Heart right ventricle (tissue), 16 donors: ENCODE measurements at regions not wholly inside any gene's neighbourhood (a gene's known extent, or its start where the extent isn't known, plus 50 kb on each side); places are given as distances from the start of the nearest gene placed in this dataset.

Source experiments
- ATAC-seq, 8 donors: fragments of 200-7000 bp; cut with Tn5 transposase; one replicate each; pipeline ENCODE4 v1.9.1; 2020; ENCODE audit warnings: mild to moderate bottlenecking in 8 of 8, moderate library complexity in 8 of 8, moderate number of reproducible peaks in 1 of 8
- DNase-seq, 2 donors: peaks; one replicate each; pipeline ENCODE4 v3.0.0-alpha.2; 2020
- H3K27ac ChIP-seq, 10 donors: fragments of 200-600 bp; sonication (generic) in 2 of 10; one replicate each; pipeline versions ENCODE4 v1.5.0 to v1.8.0; 2020 to 2022; ENCODE audit warnings: mild to moderate bottlenecking in 3 of 10
- H3K27me3 ChIP-seq, 7 donors: fragments of 200-600 bp; one replicate each; pipeline ENCODE4 v1.8.0; 2021 to 2022; ENCODE audit warnings: mild to moderate bottlenecking in 2 of 7
- H3K36me3 ChIP-seq, 9 donors: fragments of 200-600 bp; sonication (generic) in 1 of 9; one replicate each; pipeline versions ENCODE4 v1.5.0 to v1.8.0; 2020 to 2022; ENCODE audit warnings: mild to moderate bottlenecking in 2 of 9
- H3K4me1 ChIP-seq, 9 donors: fragments of 200-600 bp; sonication (generic) in 1 of 9; one replicate each; pipeline versions ENCODE4 v1.5.0 to v1.8.0; 2020 to 2022; ENCODE audit warnings: mild to moderate bottlenecking in 4 of 9
- H3K4me3 ChIP-seq, 10 donors: fragments of 200-600 bp; sonication (generic) in 2 of 10; one replicate each; pipeline versions ENCODE4 v1.5.0 to v1.8.0; 2020 to 2022; ENCODE audit warnings: mild to moderate bottlenecking in 7 of 10, moderate library complexity in 2 of 10
- H3K9me3 ChIP-seq, 11 donors: fragments of 200-600 bp in 10 of 11; sonication (generic) in 2 of 11; one replicate each; pipeline versions ENCODE4 v1.5.0 to v1.8.0; 2013 to 2022; ENCODE audit warnings: mild to moderate bottlenecking in 2 of 11, control low read depth in 1 of 11, moderate library complexity in 1 of 11
- WGBS, 2 donors: extraction: QIAGEN DNeasy Blood & Tissue Kit; methylation state at CpG; one replicate each; pipeline ENCODE4 v1.1.7; 2013; ENCODE audit warnings: inconsistent platforms in 1 of 2; 5-methylcytosine and 5-hydroxymethylcytosine counted together
- intact Hi-C, 10 donors: fragments of 100-400 bp; cut with DNase I; formaldehyde crosslinking; loops; one replicate each; pipeline versions ENCODE4 v1.11.1 to v1.14.2; 2022
- TF ChIP-seq, protein P1 (sequence below), 9 donors: fragments of 200-600 bp; sonication (generic) in 2 of 9; IDR thresholded peaks; one replicate each; pipeline versions ENCODE4 v1.5.0 to v1.8.0; 2021 to 2022; ENCODE audit warnings: antibody characterized with exemption in 9 of 9, mild to moderate bottlenecking in 5 of 9, moderate library complexity in 1 of 9
- donor health status: Arrhythmogenic right ventricular cardiomyopathy.
- donor health status: ischemic (EF 13 %, LVEDD 7.1; RV severe dilation, severe dysfunction).
- donor health status: healthy with polysubstance abuse.
- donor health status: DM: no; HTN: yes; CAD: no.
- donor health status: DM: no; HTN: no; CAD: no.
- donor health status: ischemic (EF 25% LVEDD 6.9; RV normal size, moderate dysfunction).
- donor health status: ischemic (EF 25% LVEDD 5.7; RV mildly dilated, moderate dysfunction).
- donor health status: healthy.
- donor health status: DM: yes; HTN: yes; CAD: no.
- donor health status: Ischemic cardiomyopathy.
- donor health status: ischemic (EF 35%, LVEDD 5.7; RV mildly dilated, moderate dysfunction).
- donor health status: nonischemic (EF 11% LVEDD 7.7; RV severe dilation, severe dysfunction).
- donor health status: DM: yes; HTN: yes; CAD: no.
- donor health status: PGD.
- donor health status: ischemic (EF 29% LVEDD 5.4; RV normal size, mild dysfunction).
- donor health status: nonischemic (EF 23%, LVEDD 6.1; RV moderate dilation, normal function).

DNA sequence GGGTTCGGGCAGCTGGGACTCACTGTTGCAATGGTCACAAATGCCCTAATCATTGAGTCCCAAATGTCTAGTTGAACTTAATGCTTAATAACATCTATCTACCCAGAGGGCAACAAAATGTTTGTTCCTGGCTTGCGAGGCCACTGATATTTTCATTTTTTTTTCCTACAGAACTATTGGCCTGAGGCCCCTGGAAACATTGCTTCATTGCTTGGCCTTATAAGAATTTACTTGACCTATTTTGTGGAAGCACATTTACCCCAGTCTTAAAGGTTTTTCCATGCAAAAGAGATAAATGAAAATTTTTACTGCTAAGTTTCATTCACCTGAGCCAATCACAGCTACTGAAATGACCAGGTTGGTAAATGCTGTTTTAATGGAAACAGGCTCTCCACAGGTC is 133.1 kb upstream of the RIPOR2 start:
- no peak for DNase-seq
- TF ChIP-seq, protein P1, sequence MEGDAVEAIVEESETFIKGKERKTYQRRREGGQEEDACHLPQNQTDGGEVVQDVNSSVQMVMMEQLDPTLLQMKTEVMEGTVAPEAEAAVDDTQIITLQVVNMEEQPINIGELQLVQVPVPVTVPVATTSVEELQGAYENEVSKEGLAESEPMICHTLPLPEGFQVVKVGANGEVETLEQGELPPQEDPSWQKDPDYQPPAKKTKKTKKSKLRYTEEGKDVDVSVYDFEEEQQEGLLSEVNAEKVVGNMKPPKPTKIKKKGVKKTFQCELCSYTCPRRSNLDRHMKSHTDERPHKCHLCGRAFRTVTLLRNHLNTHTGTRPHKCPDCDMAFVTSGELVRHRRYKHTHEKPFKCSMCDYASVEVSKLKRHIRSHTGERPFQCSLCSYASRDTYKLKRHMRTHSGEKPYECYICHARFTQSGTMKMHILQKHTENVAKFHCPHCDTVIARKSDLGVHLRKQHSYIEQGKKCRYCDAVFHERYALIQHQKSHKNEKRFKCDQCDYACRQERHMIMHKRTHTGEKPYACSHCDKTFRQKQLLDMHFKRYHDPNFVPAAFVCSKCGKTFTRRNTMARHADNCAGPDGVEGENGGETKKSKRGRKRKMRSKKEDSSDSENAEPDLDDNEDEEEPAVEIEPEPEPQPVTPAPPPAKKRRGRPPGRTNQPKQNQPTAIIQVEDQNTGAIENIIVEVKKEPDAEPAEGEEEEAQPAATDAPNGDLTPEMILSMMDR (IDR thresholded peaks at IDR 0.05), result no peak
- WGBS, 2 donors, result 85 to 88% methylated on average over 2 of the region's 2 CpGs

DNA sequence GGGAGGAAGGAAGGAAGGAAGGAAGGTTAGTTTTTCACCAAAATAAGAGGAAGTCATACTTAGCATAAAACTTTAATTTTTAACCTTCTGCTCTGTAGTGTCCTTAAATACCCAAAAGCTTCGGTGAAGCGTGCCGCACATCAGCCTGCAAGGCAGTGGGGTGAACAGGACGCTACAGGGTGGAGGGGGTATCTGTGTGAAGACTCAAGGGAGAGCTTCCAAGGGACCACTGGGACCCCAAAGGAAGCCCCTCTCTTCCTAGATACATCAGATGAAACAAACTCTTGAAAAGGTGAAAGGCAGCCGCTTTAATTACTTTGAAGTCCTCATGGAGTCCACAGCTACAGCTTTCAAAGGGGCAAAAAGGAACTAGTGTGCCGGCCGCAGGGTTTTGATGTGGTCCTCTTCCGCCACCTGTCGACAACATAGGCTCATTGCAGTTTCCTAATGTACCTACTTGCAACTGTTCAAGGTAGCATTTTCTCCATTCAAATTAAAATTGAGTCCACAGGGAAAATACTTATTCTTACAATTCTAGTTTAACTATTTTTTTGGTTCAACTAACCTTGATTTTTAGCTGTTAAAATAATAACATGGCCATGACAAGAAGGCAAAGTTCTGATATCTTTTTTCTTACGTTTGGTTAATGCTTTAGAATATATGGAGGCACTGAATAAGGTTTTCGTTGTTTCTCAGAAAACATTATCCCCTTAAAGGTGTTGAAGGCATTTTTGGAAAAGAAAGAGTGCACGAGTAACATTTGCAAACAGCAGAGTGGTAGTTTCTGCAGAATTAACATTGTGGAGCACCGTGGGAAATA is 135.0 kb upstream of the RIPOR2 start:
- Histone ChIP-seq H3K4me3 (no peak overlapping the region), H3K9me3 (peaks cover 0 to 8% (median 0%) of the 10 kb centered on the region in 11 donors), H3K27ac (peak overlapping the region in 2 of 10 donors; percentile 28 to 67), H3K4me1 (peaks cover 0 to 7% (median 0%) of the 10 kb centered on the region in 9 donors), H3K36me3 (no peaks in the 10 kb centered on the region), H3K27me3 (no peaks in the 10 kb centered on the region)
- peak; percentile 58 to 95 (median 84) for ATAC-seq
- intact Hi-C loops, result loop anchor here (1.0 to 10.0 kb wide), 8 partner anchors 213 to 488 kb away; no protein-coding TSS in a partner anchor
- TF ChIP-seq, protein P1 (IDR thresholded peaks at IDR 0.05), result peak; percentile 90 to 97 (median 93)
- 39 to 46% methylated on average over 13 of the region's 13 CpGs for WGBS, 2 donors
- peak; percentile 44 to 74 for DNase-seq

More for the DNA sequence above, 133.1 kb upstream of the RIPOR2 start:
- Histone ChIP-seq H3K4me1 (peaks cover 0 to 7% (median 0%) of the 10 kb centered on the region in 9 donors), H3K27ac (no peak overlapping the region), H3K4me3 (no peak overlapping the region), H3K27me3 (no peaks in the 10 kb centered on the region), H3K36me3 (no peaks in the 10 kb centered on the region), H3K9me3 (peaks cover 0 to 8% (median 0%) of the 10 kb centered on the region in 11 donors)
- ATAC-seq, result no peak
- intact Hi-C loops, result loop anchor here in 3 of 10 donors (5.0 to 10.0 kb wide), 4 partner anchors 74 to 494 kb away; partner anchors contain the start of gene GMNN (in 1 of the 3)

DNA sequence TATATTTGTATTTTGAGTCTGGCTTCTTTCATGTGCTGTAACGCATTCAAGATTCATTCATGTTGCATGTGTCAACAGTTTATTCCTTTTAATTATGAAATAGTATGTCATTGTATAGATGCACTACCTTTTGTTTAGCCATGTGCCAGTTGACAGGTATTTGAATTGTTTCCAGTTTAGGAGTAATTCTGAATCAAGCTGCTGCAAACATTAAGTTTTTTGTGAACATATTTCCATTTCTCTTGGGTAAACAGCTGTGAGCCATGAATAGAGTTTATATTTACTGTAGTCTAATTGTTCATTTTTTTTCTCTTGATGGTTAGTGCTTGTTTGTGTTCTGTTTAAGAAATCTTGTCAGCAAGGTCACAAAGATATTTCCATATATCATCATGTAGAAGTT is 142.4 kb upstream of the RIPOR2 start:
- intact Hi-C loops, result loop anchor here in 2 of 10 donors (10.0 kb wide), 2 partner anchors 353 to 493 kb away; no protein-coding TSS in a partner anchor
- TF ChIP-seq, protein P1 (IDR thresholded peaks at IDR 0.05), result no peak
- H3K27ac ChIP-seq, result no peak overlapping the region
- no peaks in the 10 kb centered on the region for H3K4me1 ChIP-seq
- 91 to 97% methylated on average over 1 of the region's 1 CpG for WGBS, 2 donors
- no peaks in the 10 kb centered on the region for H3K27me3 ChIP-seq
- peaks cover 0 to 31% (median 0%) of the 10 kb centered on the region in 9 donors for H3K36me3 ChIP-seq
- peaks cover 0 to 2% (median 0%) of the 10 kb centered on the region in 11 donors for H3K9me3 ChIP-seq
- H3K4me3 ChIP-seq, result no peak overlapping the region
- ATAC-seq (no peak), DNase-seq (no peak)

DNA sequence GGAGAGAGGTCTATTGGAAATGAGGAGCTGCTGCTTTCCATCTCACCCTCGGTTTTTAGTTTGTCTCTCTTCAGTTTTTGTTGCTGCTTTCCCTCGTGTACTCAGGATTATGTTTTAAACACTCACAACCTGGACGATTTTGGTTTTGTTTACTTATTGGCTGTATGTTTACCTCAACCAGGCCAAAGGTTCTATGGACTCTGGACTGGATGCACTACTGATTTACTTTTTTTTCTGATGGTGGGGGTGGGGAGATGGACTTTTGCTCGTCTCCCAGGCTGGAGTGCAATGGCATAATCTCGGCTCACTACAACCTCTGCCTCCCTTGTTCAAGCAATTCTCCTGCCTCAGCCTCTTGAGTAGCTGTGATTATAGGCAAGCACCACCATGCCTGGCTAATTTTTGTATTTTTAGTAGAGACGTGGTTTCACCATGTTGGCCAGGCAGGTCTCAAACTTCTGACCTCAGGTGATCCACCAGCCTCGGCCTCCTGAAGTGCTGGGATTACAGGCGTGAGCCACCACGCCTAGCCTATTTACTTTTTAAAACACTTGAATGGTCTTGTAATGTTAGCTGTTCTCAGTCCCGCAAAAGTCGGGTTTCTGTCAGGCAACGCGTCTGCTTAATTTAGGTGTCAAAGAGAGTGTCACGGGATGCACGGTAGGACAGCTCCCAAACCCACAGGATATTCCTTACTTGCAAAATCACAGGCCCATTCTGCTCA is 148.2 kb upstream of the RIPOR2 start:
- Histone ChIP-seq H3K36me3 (peaks cover 0 to 85% (median 6%) of the 10 kb centered on the region in 9 donors), H3K4me3 (no peak overlapping the region), H3K9me3 (no peaks in the 10 kb centered on the region), H3K27ac (peak overlapping the region in 6 of 10 donors; percentile 5 to 77 (median 62)), H3K4me1 (peaks cover 0 to 54% (median 32%) of the 10 kb centered on the region in 9 donors), H3K27me3 (no peaks in the 10 kb centered on the region)
- no peak for ATAC-seq
- no peak for DNase-seq
- TF ChIP-seq, protein P1 (IDR thresholded peaks at IDR 0.05), result no peak
- intact Hi-C loops, result loop anchor here in 1 of 10 donors (10.0 kb wide), 1 partner anchor 101 kb away; no protein-coding TSS in a partner anchor
- WGBS, 2 donors, result 77 to 81% methylated on average over 15 of the region's 15 CpGs
